Fibroblast of mammary gland (primary cell): ENCODE measurements at regions not wholly inside any gene's neighbourhood (a gene's known extent, or its start where the extent isn't known, plus 50 kb on each side); places are given as distances from the start of the nearest gene placed in this dataset.
"Not testable (repeated sequence)": the region's sequence is repeated elsewhere in the genome, so short reads cannot be mapped to it uniquely, and the experiment has no call there.

Experiments used
- DNase-seq: peaks from one replicate; pipeline ENCODE4 v3.0.0-alpha.2; 2010; ENCODE audit warnings: low read depth
- H3K4me3 ChIP-seq: 2 replicates; pipeline ENCODE4 v1.5.1; 2011; ENCODE audit warnings: low read depth, mild to moderate bottlenecking, low read length, moderate library complexity; ENCODE audit not compliant: control insufficient read depth
- TF ChIP-seq, protein P1 (sequence below): conservative IDR thresholded peaks from 2 replicates; pipeline ENCODE4 v1.5.1; 2011; ENCODE audit warnings: low read depth, low read length, inconsistent platforms; ENCODE audit not compliant: control insufficient read depth, insufficient read depth

DNA sequence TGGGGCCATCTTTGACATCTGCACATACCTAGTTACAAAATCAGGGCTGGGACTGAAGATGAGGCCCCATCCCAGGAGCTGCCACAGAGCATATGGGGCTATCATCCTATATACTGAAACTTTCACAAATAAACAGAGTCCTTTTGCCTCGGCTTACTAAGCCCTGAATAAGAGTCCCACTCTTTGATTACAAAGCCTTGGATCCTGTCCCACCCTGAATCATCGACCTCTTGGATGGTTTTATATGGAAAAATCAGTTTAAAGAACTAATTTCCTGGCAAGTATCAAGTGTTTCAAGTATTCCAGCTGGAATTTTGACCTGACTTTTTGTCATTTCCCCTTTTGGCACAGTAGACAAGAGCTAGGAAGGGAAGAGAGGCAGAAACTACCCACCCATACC, 331.3 kb upstream of the FRG2C start:
- DNase-seq = peak; percentile 62

DNA sequence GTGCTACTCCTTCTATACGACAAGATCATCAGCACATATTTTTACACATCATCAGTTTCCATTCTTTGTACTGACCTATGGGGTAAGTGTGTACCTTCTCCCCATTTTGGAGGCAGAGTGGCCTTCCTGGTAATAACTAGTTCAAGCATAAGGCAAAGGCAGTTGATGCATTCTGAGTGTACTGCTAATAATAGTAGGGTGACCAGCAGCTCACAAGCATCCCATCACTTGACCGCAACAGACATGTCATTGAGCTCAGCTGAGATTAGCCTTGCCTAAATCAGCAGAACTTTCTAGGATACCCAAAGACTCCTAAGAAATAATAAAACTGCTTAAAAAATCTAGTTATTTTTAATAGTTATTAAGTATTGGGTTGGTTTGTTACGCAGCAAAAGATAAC, 329.8 kb upstream of the FRG2C start:
- TF ChIP-seq, protein P1, sequence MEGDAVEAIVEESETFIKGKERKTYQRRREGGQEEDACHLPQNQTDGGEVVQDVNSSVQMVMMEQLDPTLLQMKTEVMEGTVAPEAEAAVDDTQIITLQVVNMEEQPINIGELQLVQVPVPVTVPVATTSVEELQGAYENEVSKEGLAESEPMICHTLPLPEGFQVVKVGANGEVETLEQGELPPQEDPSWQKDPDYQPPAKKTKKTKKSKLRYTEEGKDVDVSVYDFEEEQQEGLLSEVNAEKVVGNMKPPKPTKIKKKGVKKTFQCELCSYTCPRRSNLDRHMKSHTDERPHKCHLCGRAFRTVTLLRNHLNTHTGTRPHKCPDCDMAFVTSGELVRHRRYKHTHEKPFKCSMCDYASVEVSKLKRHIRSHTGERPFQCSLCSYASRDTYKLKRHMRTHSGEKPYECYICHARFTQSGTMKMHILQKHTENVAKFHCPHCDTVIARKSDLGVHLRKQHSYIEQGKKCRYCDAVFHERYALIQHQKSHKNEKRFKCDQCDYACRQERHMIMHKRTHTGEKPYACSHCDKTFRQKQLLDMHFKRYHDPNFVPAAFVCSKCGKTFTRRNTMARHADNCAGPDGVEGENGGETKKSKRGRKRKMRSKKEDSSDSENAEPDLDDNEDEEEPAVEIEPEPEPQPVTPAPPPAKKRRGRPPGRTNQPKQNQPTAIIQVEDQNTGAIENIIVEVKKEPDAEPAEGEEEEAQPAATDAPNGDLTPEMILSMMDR = no peak

More for the DNA sequence above, 331.3 kb upstream of the FRG2C start:
- no peak overlapping the region for H3K4me3 ChIP-seq
- TF ChIP-seq, protein P1 = no peak

DNA sequence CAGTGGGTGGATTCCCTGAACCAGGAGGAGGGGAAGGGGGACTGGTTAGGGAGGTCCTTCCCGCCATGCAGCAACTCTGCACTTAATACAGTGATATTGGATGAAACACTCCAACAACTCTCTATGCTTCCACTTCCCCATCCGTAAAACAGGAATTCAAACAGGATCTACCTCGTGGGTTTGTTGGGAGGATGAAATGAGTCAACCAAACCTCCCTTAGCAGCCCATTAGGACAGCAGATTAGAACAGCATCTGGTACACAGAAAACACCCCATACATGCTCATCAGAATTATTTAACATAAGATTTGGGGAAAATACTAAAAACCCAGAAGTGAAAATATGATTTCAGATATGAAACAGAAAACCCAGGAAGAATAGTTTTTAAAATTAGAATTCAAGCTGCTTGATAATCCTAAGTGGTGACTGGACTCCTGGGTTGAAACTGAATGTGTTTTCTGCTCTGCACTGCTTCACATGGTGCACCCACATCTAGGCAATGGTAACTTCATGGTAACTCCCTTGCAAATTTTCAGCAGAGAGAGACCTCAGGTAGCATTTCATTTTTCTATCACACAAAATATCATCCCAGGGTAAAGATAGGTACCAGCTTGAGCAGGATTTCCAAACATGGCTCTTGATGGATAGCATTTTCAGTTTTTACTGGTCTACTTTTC, 326.8 kb upstream of the FRG2C start:
- DNase-seq = no peak
- TF ChIP-seq, protein P1 = no peak
- H3K4me3 ChIP-seq = no peak overlapping the region

More for the DNA sequence above, 329.8 kb upstream of the FRG2C start:
- DNase-seq = no peak
- H3K4me3 ChIP-seq = no peak overlapping the region

DNA sequence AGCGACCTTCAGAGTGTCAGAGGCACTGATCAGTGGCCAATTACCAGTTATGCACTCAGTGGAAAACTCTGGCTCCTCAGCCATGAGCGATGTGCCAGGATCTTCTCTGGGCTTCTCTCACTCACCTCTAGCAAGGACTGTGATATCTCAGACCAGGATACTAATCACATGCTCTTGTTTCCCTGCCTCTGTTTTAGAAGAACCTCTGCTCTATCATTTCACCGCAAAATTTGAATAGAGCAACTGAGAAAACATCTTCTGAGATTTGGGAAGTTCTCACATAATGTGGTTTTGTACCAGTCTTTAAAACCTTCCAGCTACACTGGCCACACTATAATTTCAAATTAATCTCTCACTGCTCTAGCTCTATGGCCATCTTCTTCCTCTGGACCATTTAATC, 325.8 kb upstream of the FRG2C start:
- no peak for DNase-seq
- H3K4me3 ChIP-seq = no peak overlapping the region
- TF ChIP-seq, protein P1 = no peak

DNA sequence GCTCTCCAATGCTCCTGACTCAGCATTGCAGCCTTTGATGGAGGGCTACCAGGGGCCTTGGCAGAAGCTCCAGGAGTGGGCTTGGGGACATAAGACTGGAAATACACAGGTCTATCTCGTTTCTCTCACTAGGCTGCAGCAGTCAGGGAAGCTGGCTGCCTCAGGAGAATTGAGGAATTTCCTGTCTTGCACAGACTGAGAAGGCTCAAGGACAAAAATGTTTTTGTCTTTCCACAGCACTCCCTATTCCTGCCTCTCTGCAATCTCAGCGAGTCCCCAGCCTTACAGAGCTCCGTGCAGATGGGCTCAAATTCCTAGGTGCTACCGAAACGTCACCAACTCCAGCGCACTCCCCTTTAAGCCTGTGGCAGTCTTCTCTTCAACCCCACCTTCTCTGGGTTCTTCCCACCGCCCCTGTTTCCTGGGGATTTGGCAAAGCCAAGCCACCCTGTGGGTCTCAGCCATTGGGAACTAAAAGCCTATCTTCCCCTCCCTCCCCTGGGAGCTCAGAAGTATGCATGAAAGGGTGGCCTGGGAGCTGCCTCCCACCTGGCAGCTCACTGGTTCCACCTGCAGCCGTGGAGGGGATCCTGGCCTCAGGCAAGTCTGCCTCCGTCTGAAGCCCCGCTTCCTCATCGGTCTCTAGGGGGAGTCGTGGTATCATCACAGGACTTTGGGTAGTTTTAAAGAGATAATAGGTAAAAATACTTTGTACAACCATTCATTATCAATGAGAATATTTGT, 322.6 kb upstream of the FRG2C start:
- TF ChIP-seq, protein P1 = no peak
- DNase-seq = peak; percentile 5
- no peak overlapping the region for H3K4me3 ChIP-seq

DNA sequence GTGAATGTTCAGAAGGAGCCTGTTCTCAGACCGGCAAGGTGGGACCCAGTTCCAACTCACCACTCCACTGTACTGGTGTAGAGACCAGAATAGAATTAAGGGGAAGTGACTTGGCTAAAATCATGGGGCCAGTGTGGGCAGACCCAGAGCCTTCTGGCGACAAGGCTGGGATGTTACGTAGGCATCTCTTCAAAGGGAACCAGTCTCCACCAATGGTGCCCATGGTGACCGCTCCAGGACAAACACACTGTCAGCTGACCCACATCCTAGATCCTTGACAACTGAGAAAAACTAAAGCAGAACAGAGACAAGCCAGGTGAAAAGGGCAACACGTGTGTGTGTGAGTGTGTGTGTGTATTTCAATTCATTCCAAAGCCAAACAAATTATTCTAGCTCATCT, 321.7 kb upstream of the FRG2C start:
- DNase-seq = no peak
- TF ChIP-seq, protein P1 = no peak

DNA sequence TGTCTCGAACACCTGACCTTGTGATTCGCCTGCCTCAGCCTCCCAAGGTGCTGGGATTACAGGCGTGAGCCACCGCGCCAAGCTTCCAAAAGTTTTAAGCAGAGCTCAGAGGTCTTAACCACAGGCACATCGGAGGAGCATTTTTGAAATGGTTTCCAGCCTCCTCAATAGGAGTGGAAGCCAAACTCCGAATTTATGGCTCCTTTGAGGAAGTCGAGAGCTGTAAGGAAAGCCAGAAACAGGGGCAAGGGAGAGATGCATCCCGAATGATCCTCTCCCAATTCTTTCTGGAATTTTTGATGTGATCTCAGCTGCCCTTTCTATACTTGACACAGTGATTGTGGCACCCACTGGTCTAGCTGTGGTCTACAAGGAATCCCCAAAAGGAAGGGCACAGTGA, 313.6 kb upstream of the FRG2C start:
- not testable (repeated sequence) for H3K4me3 ChIP-seq
- peak; percentile 4 for DNase-seq

More for the DNA sequence above, 321.7 kb upstream of the FRG2C start:
- H3K4me3 ChIP-seq = no peak overlapping the region

DNA sequence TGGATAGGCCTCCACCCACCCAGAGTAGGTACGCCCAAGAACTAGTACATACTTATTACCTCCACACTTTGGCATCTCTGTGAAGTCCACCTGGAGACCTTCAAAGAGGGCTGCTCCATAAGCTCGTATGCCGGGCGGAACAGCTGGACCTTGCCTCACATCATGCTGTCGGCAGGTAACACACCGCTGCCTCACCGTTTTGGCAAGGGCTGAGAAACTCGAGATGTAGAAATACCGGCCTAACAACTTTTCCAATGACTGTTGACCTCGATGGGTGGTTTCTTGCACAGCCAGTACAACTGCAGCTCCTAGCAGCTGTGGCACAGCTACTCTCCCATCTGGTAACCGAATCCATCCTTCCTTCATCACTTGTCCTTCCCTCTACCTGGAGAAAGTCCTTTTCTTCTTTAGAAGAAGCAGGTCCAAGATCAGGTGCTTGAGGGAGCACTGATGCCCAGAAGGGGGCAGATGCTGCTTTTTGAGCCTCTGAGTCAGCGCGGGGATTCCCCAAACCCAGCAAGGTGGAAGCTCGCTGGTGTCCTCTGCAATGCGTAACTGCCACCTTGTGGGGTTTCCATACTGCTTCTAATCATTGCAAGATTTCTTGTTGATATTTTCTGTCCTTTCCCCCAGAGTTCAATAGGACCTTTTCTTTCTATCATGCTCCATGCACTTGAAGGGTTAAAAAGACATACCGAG, 301.9 kb upstream of the FRG2C start:
- not testable (repeated sequence) for H3K4me3 ChIP-seq, DNase-seq

DNA sequence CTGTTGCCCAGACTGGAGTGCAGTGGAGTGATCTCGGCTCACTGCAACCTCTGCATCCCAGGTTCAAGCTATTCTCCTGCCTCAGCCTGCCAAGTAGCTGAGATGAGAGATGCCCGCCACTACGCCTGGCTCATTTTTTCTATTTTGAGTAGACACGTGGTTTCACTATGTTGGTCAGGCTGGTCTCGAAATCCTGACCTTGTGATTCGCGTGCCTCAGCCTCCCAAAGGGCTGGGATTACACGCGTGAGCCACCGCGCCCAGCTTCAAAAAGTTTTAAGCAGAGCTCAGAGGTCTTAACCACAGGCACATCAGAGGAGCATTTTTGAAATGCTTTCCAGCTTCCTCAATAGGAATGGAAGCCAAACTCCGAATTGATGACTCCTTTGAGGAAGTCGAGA, 291.2 kb upstream of the FRG2C start:
- H3K4me3 ChIP-seq = not testable (repeated sequence)

DNA sequence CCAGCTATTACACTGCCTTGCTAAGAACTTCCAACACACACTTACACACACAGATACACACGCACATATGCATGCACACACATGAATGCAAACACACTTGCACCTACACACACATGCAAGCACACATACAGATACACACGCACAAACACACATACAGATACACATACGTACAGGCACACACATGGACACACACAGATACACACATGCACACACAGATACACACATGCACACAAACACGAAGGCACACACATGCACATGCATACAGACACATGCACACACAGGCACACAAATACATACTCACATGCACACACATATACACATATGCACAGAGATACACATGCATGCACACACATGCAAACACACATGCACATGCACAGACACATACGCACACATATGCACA, 284.3 kb upstream of the FRG2C start:
- DNase-seq, H3K4me3 ChIP-seq: not testable (repeated sequence)

More for the DNA sequence above, 291.2 kb upstream of the FRG2C start:
- DNase-seq = peak; percentile 62
